Peyer's patch (tissue), 4 donors: ENCODE measurements at regions not wholly inside any gene's neighbourhood (a gene's known extent, or its start where the extent isn't known, plus 50 kb on each side); places are given as distances from the start of the nearest gene placed in this dataset.

Experiments used
- DNase-seq, 3 donors: peaks; one replicate each; pipeline ENCODE4 v3.0.0-alpha.2; 2017 to 2019
- H3K27ac ChIP-seq, 4 donors: fragments of 200-600 bp; sonication (generic); one replicate each; pipeline ENCODE4 v1.5.1; 2016 to 2019
- H3K27me3 ChIP-seq, 2 donors: fragments of 200-600 bp; sonication (generic); one replicate each; pipeline ENCODE4 v1.5.1; 2019
- H3K36me3 ChIP-seq, 3 donors: fragments of 200-600 bp; sonication (generic); one replicate each; pipeline ENCODE4 v1.5.1; 2016 to 2019
- H3K4me1 ChIP-seq, 4 donors: fragments of 200-600 bp; sonication (generic); one replicate each; pipeline ENCODE4 v1.5.1; 2016 to 2019
- H3K4me3 ChIP-seq, 4 donors: fragments of 200-600 bp; sonication (generic); 1 replicate in 3 of 4; 2 replicates in 1 of 4; pipeline ENCODE4 v1.5.1; 2016 to 2019; ENCODE audit warnings: mild to moderate bottlenecking in 1 of 4
- H3K9me3 ChIP-seq, 4 donors: fragments of 200-600 bp; sonication (generic); one replicate each; pipeline ENCODE4 v1.5.1; 2016 to 2019; ENCODE audit warnings: mild to moderate bottlenecking in 1 of 4
- CTCF ChIP-seq, 6 experiments: fragments of 450-650 bp in 4 of 6; fragments of 200-600 bp in 2 of 6; sonication (generic) in 1 of 6; IDR thresholded peaks; one replicate each; pipeline ENCODE4 v1.5.1; 2017 to 2019; ENCODE audit warnings: antibody characterized with exemption in 6 of 6, mild to moderate bottlenecking in 3 of 6, moderate library complexity in 1 of 6
- POLR2A ChIP-seq, 2 donors: fragments of 450-650 bp; IDR thresholded peaks; one replicate each; pipeline ENCODE4 v1.5.1; 2017; ENCODE audit warnings: antibody characterized with exemption in 2 of 2, mild to moderate bottlenecking in 2 of 2, moderate library complexity in 2 of 2

- TF ChIP-seq CTCF (IDR thresholded peaks at IDR 0.05) (no peak), POLR2A (IDR thresholded peaks at IDR 0.05) (no peak)
Observed at GRCh38 chrX:122788216-122788615, 395.9 kb upstream of the GRIA3 start.

GRCh38 chrX:122790376-122791095 is 393.5 kb upstream of the GRIA3 start:
- Histone ChIP-seq H3K36me3 (no peaks in the 10 kb centered on the region), H3K9me3 (no peaks in the 10 kb centered on the region), H3K4me3 (no peak overlapping the region), H3K27ac (no peak overlapping the region), H3K27me3 (no peaks in the 10 kb centered on the region), H3K4me1 (no peaks in the 10 kb centered on the region)
- no peak for DNase-seq
- TF ChIP-seq POLR2A (IDR thresholded peaks at IDR 0.05) (no peak), CTCF (IDR thresholded peaks at IDR 0.05) (no peak)

More at GRCh38 chrX:122788216-122788615, 395.9 kb upstream of the GRIA3 start:
- Histone ChIP-seq H3K27ac (no peak overlapping the region), H3K27me3 (no peaks in the 10 kb centered on the region), H3K36me3 (no peaks in the 10 kb centered on the region), H3K4me1 (no peaks in the 10 kb centered on the region), H3K9me3 (no peaks in the 10 kb centered on the region), H3K4me3 (no peak overlapping the region)
- no peak for DNase-seq

- no peak overlapping the region for H3K4me3 ChIP-seq
- no peak for TF ChIP-seq POLR2A (IDR thresholded peaks at IDR 0.05)
- TF ChIP-seq CTCF (IDR thresholded peaks at IDR 0.05) = no peak
Observed at GRCh38 chrX:122813876-122814275, 370.2 kb upstream of the GRIA3 start.

GRCh38 chrX:122816288-122816687 is 367.8 kb upstream of the GRIA3 start:
- H3K36me3 ChIP-seq = no peaks in the 10 kb centered on the region
- no peak for TF ChIP-seq CTCF (IDR thresholded peaks at IDR 0.05)
- no peak for TF ChIP-seq POLR2A (IDR thresholded peaks at IDR 0.05)
- H3K4me1 ChIP-seq = no peaks in the 10 kb centered on the region
- no peak overlapping the region for H3K27ac ChIP-seq
- no peak overlapping the region for H3K4me3 ChIP-seq
- no peaks in the 10 kb centered on the region for H3K9me3 ChIP-seq
- no peak for DNase-seq
- H3K27me3 ChIP-seq = no peaks in the 10 kb centered on the region

More at GRCh38 chrX:122813876-122814275, 370.2 kb upstream of the GRIA3 start:
- Histone ChIP-seq H3K4me1 (no peaks in the 10 kb centered on the region), H3K27me3 (no peaks in the 10 kb centered on the region), H3K27ac (no peak overlapping the region), H3K9me3 (no peaks in the 10 kb centered on the region), H3K36me3 (no peaks in the 10 kb centered on the region)
- no peak for DNase-seq

GRCh38 chrX:122817321-122817955 is 366.6 kb upstream of the GRIA3 start:
- H3K4me3 ChIP-seq = no peak overlapping the region
- H3K4me1 ChIP-seq = no peaks in the 10 kb centered on the region
- no peaks in the 10 kb centered on the region for H3K27me3 ChIP-seq
- DNase-seq = no peak
- H3K36me3 ChIP-seq = no peaks in the 10 kb centered on the region
- H3K9me3 ChIP-seq = no peaks in the 10 kb centered on the region
- no peak for TF ChIP-seq CTCF (IDR thresholded peaks at IDR 0.05)
- TF ChIP-seq POLR2A (IDR thresholded peaks at IDR 0.05) = no peak
- H3K27ac ChIP-seq = no peak overlapping the region
